ENCODE measurements at regions not wholly inside any gene's neighbourhood (a gene's known extent, or its start where the extent isn't known, plus 50 kb on each side); places are given as distances from the start of the nearest gene placed in this dataset.

GRCh38 chr1:157893686-157894085, 52.1 kb upstream of the CD5L start:
- TF ChIP-seq CTCF (IDR thresholded peaks at IDR 0.05) (no peak), SIN3A (IDR thresholded peaks at IDR 0.05; ENCODE audit: borderline replicate concordance, insufficient read depth, low read depth, low read length) (no peak), POLR2AphosphoS5 (IDR thresholded peaks at IDR 0.05; ENCODE audit: low read depth, low read length) (no peak)
